ENCODE measurements at regions not wholly inside any gene's neighbourhood (a gene's known extent, or its start where the extent isn't known, plus 50 kb on each side); places are given as distances from the start of the nearest gene placed in this dataset.

GRCh38 chr7:41336455-41336952 lies 366.4 kb downstream of the INHBA start:
- no peak for DNase-seq

GRCh38 chr7:41334071-41334862 lies 368.6 kb downstream of the INHBA start:
- DNase-seq = no peak

- DNase-seq = no peak
Observed at GRCh38 chr7:41333511-41333910, 369.4 kb downstream of the INHBA start.

- no peak for DNase-seq
Observed at GRCh38 chr7:41331194-41331593, 371.7 kb downstream of the INHBA start.

GRCh38 chr7:41328544-41328943 lies 374.3 kb downstream of the INHBA start:
- DNase-seq = no peak

- DNase-seq = no peak
Observed at GRCh38 chr7:41328131-41328530, 374.8 kb downstream of the INHBA start.

GRCh38 chr7:41326616-41327015 lies 376.3 kb downstream of the INHBA start:
- DNase-seq = no peak

GRCh38 chr7:41323806-41324205 lies 379.1 kb downstream of the INHBA start:
- DNase-seq = no peak

GRCh38 chr7:41319581-41319980 lies 383.3 kb downstream of the INHBA start:
- no peak for DNase-seq

- DNase-seq = no peak
Observed at GRCh38 chr7:41316410-41316809, 386.5 kb downstream of the INHBA start.

- no peak for DNase-seq
Observed at GRCh38 chr7:41315764-41316163, 387.1 kb downstream of the INHBA start.

GRCh38 chr7:41313171-41313570 lies 389.7 kb downstream of the INHBA start:
- no peak for DNase-seq

GRCh38 chr7:41312235-41312634 lies 390.7 kb downstream of the INHBA start:
- DNase-seq = no peak

- no peak for DNase-seq
Observed at GRCh38 chr7:41311301-41311700, 391.6 kb downstream of the INHBA start.

- DNase-seq = no peak
Observed at GRCh38 chr7:41306486-41306885, 396.4 kb downstream of the INHBA start.

GRCh38 chr7:41305001-41305400 lies 397.9 kb downstream of the INHBA start:
- DNase-seq = no peak

- DNase-seq = no peak
Observed at GRCh38 chr7:41303709-41304108, 399.2 kb downstream of the INHBA start.

GRCh38 chr7:41298409-41298808 lies 404.5 kb downstream of the INHBA start:
- no peak for DNase-seq

GRCh38 chr7:41297166-41297565 lies 405.7 kb downstream of the INHBA start:
- no peak for DNase-seq

- no peak for DNase-seq
Observed at GRCh38 chr7:41295455-41295815, 407.5 kb downstream of the INHBA start.

- DNase-seq = no peak
Observed at GRCh38 chr7:41294556-41295454, 408.1 kb downstream of the INHBA start.

GRCh38 chr7:41292487-41292886 lies 410.4 kb downstream of the INHBA start:
- no peak for DNase-seq

GRCh38 chr7:41287559-41288335 lies 415.1 kb downstream of the INHBA start:
- no peak for DNase-seq

Data from T-helper 1 cell (primary cell).